ENCODE measurements at regions not wholly inside any gene's neighbourhood (a gene's known extent, or its start where the extent isn't known, plus 50 kb on each side); places are given as distances from the start of the nearest gene placed in this dataset.

DNA sequence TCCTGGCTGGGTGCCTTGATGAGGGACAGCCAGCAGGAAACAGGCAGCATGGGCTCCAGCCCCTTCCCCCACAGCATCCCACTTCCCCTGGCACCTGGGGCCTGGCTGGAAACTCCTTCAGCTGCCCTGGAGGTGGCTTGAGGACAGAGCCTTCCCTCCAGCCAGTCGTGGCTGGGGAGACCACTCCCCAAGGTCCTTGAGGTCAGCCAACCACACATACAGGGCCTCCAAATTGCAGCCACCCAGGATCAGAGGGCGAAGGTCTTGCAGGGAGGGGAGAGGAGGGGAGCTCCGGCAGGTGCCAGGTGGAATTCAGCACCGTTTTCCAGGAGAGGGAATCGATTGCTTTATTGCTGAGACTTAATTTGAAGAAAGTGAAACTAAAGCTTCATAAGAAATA, 280.4 kb downstream of the PBX3 start:
- ChIA-PET POLR2A (no interaction called here), CTCF (no interaction called here)
- TF ChIP-seq CTCF (IDR thresholded peaks at IDR 0.05; ENCODE audit: low read depth, low read length): no peak
- Histone ChIP-seq H3K4me3 (ENCODE audit: low read depth, low read length) (no peak overlapping the region), H3K9me3 (ENCODE audit: control insufficient read depth, insufficient read depth, low read length) (no peaks in the 10 kb centered on the region; the same call in none of the 2 replicates), H3K27ac (ENCODE audit: low read depth, low read length) (no peak overlapping the region), H3K27me3 (ENCODE audit: control insufficient read depth, insufficient read depth, low read length) (peaks cover 5% of the 10 kb centered on the region)
- no peak for DNase-seq (ENCODE audit: low read depth, low spot score)

- H3K9me3 ChIP-seq (ENCODE audit: control insufficient read depth, insufficient read depth, low read length): no peaks in the 10 kb centered on the region; the same call in none of the 2 replicates
- DNase-seq (ENCODE audit: low read depth, low spot score): no peak
- TF ChIP-seq CTCF (IDR thresholded peaks at IDR 0.05; ENCODE audit: low read depth, low read length): no peak
- H3K4me3 ChIP-seq (ENCODE audit: low read depth, low read length): no peak overlapping the region
- POLR2A ChIA-PET: no interaction called here
- no peak overlapping the region for H3K27ac ChIP-seq (ENCODE audit: low read depth, low read length)
- CTCF ChIA-PET: no interaction called here
- peaks cover 7% of the 10 kb centered on the region for H3K27me3 ChIP-seq (ENCODE audit: control insufficient read depth, insufficient read depth, low read length)
Observed at GRCh38 chr9:126028746-126029145, 281.6 kb downstream of the PBX3 start.

GRCh38 chr9:126030716-126031115, 283.5 kb downstream of the PBX3 start:
- TF ChIP-seq CTCF (IDR thresholded peaks at IDR 0.05; ENCODE audit: low read depth, low read length): no peak
- no peak overlapping the region for H3K4me3 ChIP-seq (ENCODE audit: low read depth, low read length)
- CTCF ChIA-PET: no interaction called here
- POLR2A ChIA-PET: no interaction called here
- H3K9me3 ChIP-seq (ENCODE audit: control insufficient read depth, insufficient read depth, low read length): no peaks in the 10 kb centered on the region; the same call in none of the 2 replicates
- H3K27me3 ChIP-seq (ENCODE audit: control insufficient read depth, insufficient read depth, low read length): peaks cover 7% of the 10 kb centered on the region
- DNase-seq (ENCODE audit: low read depth, low spot score): no peak
- H3K27ac ChIP-seq (ENCODE audit: low read depth, low read length): no peak overlapping the region

DNA sequence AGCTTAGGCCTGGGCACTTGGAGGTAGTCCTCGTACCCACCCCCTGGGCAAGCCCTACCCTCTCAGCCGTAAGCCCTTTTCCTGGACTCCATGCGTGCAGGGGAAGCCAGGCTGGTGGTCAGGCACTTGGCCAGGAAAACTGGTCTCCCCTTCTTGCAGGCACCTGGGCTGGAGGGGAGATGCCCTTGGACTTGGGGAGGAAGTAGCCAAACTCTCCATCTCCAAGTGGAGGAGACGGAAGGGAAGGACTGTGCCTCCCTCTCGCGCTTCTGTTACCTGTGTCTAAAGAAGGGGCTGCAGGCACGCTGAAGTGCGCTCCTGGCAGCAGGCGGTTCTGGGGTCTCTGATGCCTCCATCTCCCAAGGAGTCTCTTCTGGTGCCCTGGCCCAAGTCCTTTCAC, 283.9 kb downstream of the PBX3 start:
- ChIA-PET CTCF (no interaction called here), POLR2A (no interaction called here)
- DNase-seq (ENCODE audit: low read depth, low spot score): no peak
- Histone ChIP-seq H3K27me3 (ENCODE audit: control insufficient read depth, insufficient read depth, low read length) (peaks cover 10% of the 10 kb centered on the region), H3K27ac (ENCODE audit: low read depth, low read length) (no peak overlapping the region), H3K4me3 (ENCODE audit: low read depth, low read length) (no peak overlapping the region), H3K9me3 (ENCODE audit: control insufficient read depth, insufficient read depth, low read length) (no peaks in the 10 kb centered on the region; the same call in none of the 2 replicates)
- TF ChIP-seq CTCF (IDR thresholded peaks at IDR 0.05; ENCODE audit: low read depth, low read length): no peak

GRCh38 chr9:126032135-126032534, 285.0 kb downstream of the PBX3 start:
- H3K27ac ChIP-seq (ENCODE audit: low read depth, low read length): no peak overlapping the region
- H3K9me3 ChIP-seq (ENCODE audit: control insufficient read depth, insufficient read depth, low read length): no peaks in the 10 kb centered on the region; the same call in none of the 2 replicates
- TF ChIP-seq CTCF (IDR thresholded peaks at IDR 0.05; ENCODE audit: low read depth, low read length): no peak
- CTCF ChIA-PET: no interaction called here
- peaks cover 10% of the 10 kb centered on the region for H3K27me3 ChIP-seq (ENCODE audit: control insufficient read depth, insufficient read depth, low read length)
- DNase-seq (ENCODE audit: low read depth, low spot score): no peak
- no peak overlapping the region for H3K4me3 ChIP-seq (ENCODE audit: low read depth, low read length)
- POLR2A ChIA-PET: no interaction called here

Data from AG04450 (cell line).